Erythroblast (primary cell): ENCODE measurements at regions not wholly inside any gene's neighbourhood (a gene's known extent, or its start where the extent isn't known, plus 50 kb on each side); places are given as distances from the start of the nearest gene placed in this dataset.

Source experiments
- GATA1 ChIP-seq: IDR thresholded peaks from 2 replicates; pipeline ENCODE4 v1.6.1; 2011; ENCODE audit warnings: low read depth, mild to moderate bottlenecking, control low read depth, low read length, moderate library complexity
- POLR2A ChIP-seq: IDR thresholded peaks from 2 replicates; pipeline ENCODE4 v1.6.1; 2011; ENCODE audit warnings: mild to moderate bottlenecking, low read length

GRCh38 chr10:65292551-65292950, 1633.3 kb upstream of the LRRTM3 start:
- TF ChIP-seq POLR2A (no peak), GATA1 (no peak)
